AG04450 (cell line): ENCODE measurements at regions not wholly inside any gene's neighbourhood (a gene's known extent, or its start where the extent isn't known, plus 50 kb on each side); places are given as distances from the start of the nearest gene placed in this dataset.

Experiments used
- CTCF ChIA-PET: fragments of 300-600, 350-600 bp; formaldehyde crosslinking; extraction: SDS; loops from one replicate; lab custom pipeline; 2022; ENCODE audit warnings: antibody characterized with exemption, inconsistent platforms; lab: Charles Lee
- POLR2A ChIA-PET: fragments of 350-600 bp; formaldehyde crosslinking; extraction: SDS; loops from one replicate; lab custom pipeline; 2021; ENCODE audit warnings: antibody characterized with exemption, inconsistent platforms; lab: Yijun Ruan, JAX
- DNase-seq: peaks from one replicate; pipeline ENCODE4 v3.0.0-alpha.2; 2011; ENCODE audit warnings: low read depth, low spot score
- H3K27ac ChIP-seq: one replicate; pipeline ENCODE4 v1.5.1; 2012; ENCODE audit warnings: low read depth, low read length, control low read depth
- H3K27me3 ChIP-seq: one replicate; pipeline ENCODE4 v1.6.0; 2012; ENCODE audit warnings: low read length; ENCODE audit not compliant: control insufficient read depth, insufficient read depth
- H3K4me3 ChIP-seq: 2 replicates; pipeline ENCODE4 v1.5.1; 2011; ENCODE audit warnings: mild to moderate bottlenecking, low read depth, low read length, control low read depth
- H3K9me3 ChIP-seq: 2 replicates; pipeline ENCODE4 v1.5.1; 2012; ENCODE audit warnings: low read length; ENCODE audit not compliant: control insufficient read depth, insufficient read depth
- CTCF ChIP-seq: IDR thresholded peaks from 2 replicates; pipeline ENCODE4 v1.5.1; 2011; ENCODE audit warnings: low read depth, low read length, control low read depth, inconsistent platforms

- peaks cover 3% of the 10 kb centered on the region; the same call in 1 of the 2 replicates for H3K9me3 ChIP-seq
- no peaks in the 10 kb centered on the region for H3K27me3 ChIP-seq
- DNase-seq, result no peak
- ChIA-PET POLR2A (no interaction called here), CTCF (no interaction called here)
- no peak overlapping the region for H3K27ac ChIP-seq
- no peak for TF ChIP-seq CTCF
- H3K4me3 ChIP-seq, result no peak overlapping the region
Measured at GRCh38 chr4:8681391-8681790, 88.8 kb downstream of the CPZ start.

GRCh38 chr4:8679032-8679431 is 86.5 kb downstream of the CPZ start:
- ChIA-PET POLR2A (no interaction called here), CTCF (interaction anchor here (1.5 kb wide), 1 partner anchor 9 kb away, joined by 4 read pairs; no protein-coding TSS in a partner anchor)
- H3K27me3 ChIP-seq, result no peaks in the 10 kb centered on the region
- TF ChIP-seq CTCF, result no peak
- H3K27ac ChIP-seq, result no peak overlapping the region
- no peak overlapping the region for H3K4me3 ChIP-seq
- no peak for DNase-seq
- peaks cover 7% of the 10 kb centered on the region; the same call in 1 of the 2 replicates for H3K9me3 ChIP-seq

GRCh38 chr4:8676676-8677075 is 84.1 kb downstream of the CPZ start:
- TF ChIP-seq CTCF, result no peak
- no peak for DNase-seq
- ChIA-PET CTCF (no interaction called here), POLR2A (no interaction called here)
- Histone ChIP-seq H3K27ac (no peak overlapping the region), H3K27me3 (no peaks in the 10 kb centered on the region), H3K4me3 (no peak overlapping the region), H3K9me3 (peaks cover 7% of the 10 kb centered on the region; the same call in 1 of the 2 replicates)

- Histone ChIP-seq H3K27ac (no peak overlapping the region), H3K9me3 (peaks cover 7% of the 10 kb centered on the region; the same call in 1 of the 2 replicates), H3K4me3 (no peak overlapping the region), H3K27me3 (no peaks in the 10 kb centered on the region)
- TF ChIP-seq CTCF, result no peak
- no peak for DNase-seq
- POLR2A ChIA-PET, result no interaction called here
- CTCF ChIA-PET, result no interaction called here
Measured at GRCh38 chr4:8675906-8676305, 83.3 kb downstream of the CPZ start.

- ChIA-PET POLR2A (no interaction called here), CTCF (no interaction called here)
- no peak for DNase-seq
- Histone ChIP-seq H3K4me3 (no peak overlapping the region), H3K27ac (no peak overlapping the region), H3K9me3 (peaks cover 7% of the 10 kb centered on the region; the same call in 1 of the 2 replicates), H3K27me3 (no peaks in the 10 kb centered on the region)
- no peak for TF ChIP-seq CTCF
Measured at GRCh38 chr4:8675383-8675782, 82.8 kb downstream of the CPZ start.
